ENCODE measurements at regions not wholly inside any gene's neighbourhood (a gene's known extent, or its start where the extent isn't known, plus 50 kb on each side); places are given as distances from the start of the nearest gene placed in this dataset.

DNA sequence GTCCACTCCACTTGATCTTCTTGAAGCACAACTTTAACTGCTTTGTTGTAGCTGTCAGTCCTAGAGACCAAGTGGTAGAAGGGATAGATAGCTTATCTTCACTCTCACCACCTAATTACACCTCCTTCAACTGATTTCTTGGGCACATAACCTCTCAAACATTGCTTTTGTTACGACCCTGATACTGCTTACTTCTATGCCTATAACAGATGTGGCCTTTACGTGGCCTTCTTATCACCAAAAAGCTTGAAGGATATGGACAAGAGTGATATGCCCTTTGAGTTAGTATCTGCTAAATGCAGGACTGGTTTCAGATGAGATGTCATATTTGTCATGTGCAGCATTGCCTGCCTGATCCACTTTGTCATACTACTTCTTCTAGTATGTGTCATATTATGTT lies 847.2 kb downstream of the TDRD15 start:
- CTCF ChIA-PET, result no interaction called here
- no peak for TF ChIP-seq TARDBP (IDR thresholded peaks at IDR 0.05)
- POLR2A ChIA-PET, result no interaction called here
- no peak for DNase-seq (ENCODE audit: extremely low spot score)

DNA sequence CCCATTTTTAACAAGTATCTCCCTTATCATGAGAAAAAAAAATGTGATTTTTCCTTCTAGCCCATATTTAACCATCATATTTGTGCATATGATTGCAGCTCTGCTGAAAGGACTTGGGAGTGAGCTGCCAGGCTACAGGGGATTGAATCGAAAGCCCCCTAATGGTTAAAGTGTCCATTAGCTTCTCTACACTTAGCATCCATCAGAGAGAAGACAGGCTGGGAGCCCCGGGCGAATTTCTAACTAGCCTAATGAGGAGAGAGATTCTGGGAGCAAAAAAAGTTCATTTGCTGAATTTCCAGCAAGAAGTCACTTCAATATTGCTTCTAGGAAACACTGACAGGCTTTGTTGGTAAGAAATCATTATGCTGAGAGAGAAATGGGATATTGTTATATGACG lies 848.8 kb downstream of the TDRD15 start:
- ChIA-PET CTCF (no interaction called here), POLR2A (no interaction called here)
- TF ChIP-seq NFRKB (IDR thresholded peaks at IDR 0.05), result no peak
- TF ChIP-seq SP1 (IDR thresholded peaks at IDR 0.05), result no peak
- TF ChIP-seq SUZ12 (IDR thresholded peaks at IDR 0.05), result no peak
- TF ChIP-seq ELF4 (IDR thresholded peaks at IDR 0.05), result no peak
- no peak for TF ChIP-seq FOXK2 (IDR thresholded peaks at IDR 0.05)
- TF ChIP-seq ARNT (IDR thresholded peaks at IDR 0.05), result no peak
- no peak for TF ChIP-seq CTBP1 (IDR thresholded peaks at IDR 0.05; ENCODE audit: borderline replicate concordance)
- no peak for DNase-seq (ENCODE audit: extremely low spot score)

- DNase-seq (ENCODE audit: extremely low spot score), result no peak
- CTCF ChIA-PET, result no interaction called here
- POLR2A ChIA-PET, result no interaction called here
Observed at GRCh38 chr2:21981127-21981526, 857.4 kb downstream of the TDRD15 start.

GRCh38 chr2:21993002-21993401 lies 869.2 kb downstream of the TDRD15 start:
- TF ChIP-seq ZNF384 (IDR thresholded peaks at IDR 0.05) (no peak), BHLHE40 (IDR thresholded peaks at IDR 0.05; ENCODE audit: borderline replicate concordance) (no peak), HDGF (IDR thresholded peaks at IDR 0.05; ENCODE audit: borderline replicate concordance) (no peak), FOXM1 (IDR thresholded peaks at IDR 0.05; ENCODE audit: borderline replicate concordance) (no peak), SP1 (IDR thresholded peaks at IDR 0.05) (no peak), L3MBTL2 (conservative IDR thresholded peaks at IDR 0.05) (no peak), ARNT (IDR thresholded peaks at IDR 0.05) (no peak), ELF4 (IDR thresholded peaks at IDR 0.05) (no peak), FOXK2 (IDR thresholded peaks at IDR 0.05) (no peak)
- no peak for DNase-seq (ENCODE audit: extremely low spot score)

More at GRCh38 chr2:21981127-21981526, 857.4 kb downstream of the TDRD15 start:
- TF ChIP-seq FOXM1 (IDR thresholded peaks at IDR 0.05; ENCODE audit: borderline replicate concordance) (no peak), SUZ12 (IDR thresholded peaks at IDR 0.05) (no peak), HDGF (IDR thresholded peaks at IDR 0.05; ENCODE audit: borderline replicate concordance) (no peak), FOXA1 (IDR thresholded peaks at IDR 0.05) (no peak), FOXK2 (IDR thresholded peaks at IDR 0.05) (no peak), ELF4 (IDR thresholded peaks at IDR 0.05) (no peak), SP1 (IDR thresholded peaks at IDR 0.05) (no peak), TARDBP (IDR thresholded peaks at IDR 0.05) (no peak), NFRKB (IDR thresholded peaks at IDR 0.05) (no peak), PKNOX1 (IDR thresholded peaks at IDR 0.05) (no peak), BHLHE40 (IDR thresholded peaks at IDR 0.05; ENCODE audit: borderline replicate concordance) (no peak), ZNF384 (IDR thresholded peaks at IDR 0.05) (no peak), ARNT (IDR thresholded peaks at IDR 0.05) (no peak)

GRCh38 chr2:21996339-21996738 lies 872.6 kb downstream of the TDRD15 start:
- POLR2A ChIA-PET, result no interaction called here

More at GRCh38 chr2:21993002-21993401, 869.2 kb downstream of the TDRD15 start:
- ChIA-PET CTCF (no interaction called here), POLR2A (no interaction called here)

GRCh38 chr2:21999522-21999921 lies 875.8 kb downstream of the TDRD15 start:
- ChIA-PET CTCF (no interaction called here), POLR2A (no interaction called here)
- DNase-seq (ENCODE audit: extremely low spot score), result no peak
- TF ChIP-seq HDGF (IDR thresholded peaks at IDR 0.05; ENCODE audit: borderline replicate concordance) (no peak), PKNOX1 (IDR thresholded peaks at IDR 0.05) (no peak), FOXA1 (IDR thresholded peaks at IDR 0.05) (no peak), NFRKB (IDR thresholded peaks at IDR 0.05) (no peak), ARNT (IDR thresholded peaks at IDR 0.05) (no peak), FOXM1 (IDR thresholded peaks at IDR 0.05; ENCODE audit: borderline replicate concordance) (no peak), ZNF384 (IDR thresholded peaks at IDR 0.05) (no peak), SP1 (IDR thresholded peaks at IDR 0.05) (no peak), SUZ12 (IDR thresholded peaks at IDR 0.05) (no peak), TARDBP (IDR thresholded peaks at IDR 0.05) (no peak), LEF1 (IDR thresholded peaks at IDR 0.05; ENCODE audit: borderline replicate concordance) (no peak), ELF4 (IDR thresholded peaks at IDR 0.05) (no peak)

More at GRCh38 chr2:21996339-21996738, 872.6 kb downstream of the TDRD15 start:
- CTCF ChIA-PET, result no interaction called here
- no peak for DNase-seq (ENCODE audit: extremely low spot score)
- TF ChIP-seq SUZ12 (IDR thresholded peaks at IDR 0.05) (no peak), FOXK2 (IDR thresholded peaks at IDR 0.05) (no peak), FOXA1 (IDR thresholded peaks at IDR 0.05) (no peak), HDGF (IDR thresholded peaks at IDR 0.05; ENCODE audit: borderline replicate concordance) (no peak), PKNOX1 (IDR thresholded peaks at IDR 0.05) (no peak), ELF4 (IDR thresholded peaks at IDR 0.05) (no peak), LEF1 (IDR thresholded peaks at IDR 0.05; ENCODE audit: borderline replicate concordance) (no peak), L3MBTL2 (conservative IDR thresholded peaks at IDR 0.05) (no peak), ZNF384 (IDR thresholded peaks at IDR 0.05) (no peak), NFRKB (IDR thresholded peaks at IDR 0.05) (no peak), FOXM1 (IDR thresholded peaks at IDR 0.05; ENCODE audit: borderline replicate concordance) (no peak), BHLHE40 (IDR thresholded peaks at IDR 0.05; ENCODE audit: borderline replicate concordance) (no peak), ARNT (IDR thresholded peaks at IDR 0.05) (no peak), SP1 (IDR thresholded peaks at IDR 0.05) (no peak), TARDBP (IDR thresholded peaks at IDR 0.05) (no peak)

DNA sequence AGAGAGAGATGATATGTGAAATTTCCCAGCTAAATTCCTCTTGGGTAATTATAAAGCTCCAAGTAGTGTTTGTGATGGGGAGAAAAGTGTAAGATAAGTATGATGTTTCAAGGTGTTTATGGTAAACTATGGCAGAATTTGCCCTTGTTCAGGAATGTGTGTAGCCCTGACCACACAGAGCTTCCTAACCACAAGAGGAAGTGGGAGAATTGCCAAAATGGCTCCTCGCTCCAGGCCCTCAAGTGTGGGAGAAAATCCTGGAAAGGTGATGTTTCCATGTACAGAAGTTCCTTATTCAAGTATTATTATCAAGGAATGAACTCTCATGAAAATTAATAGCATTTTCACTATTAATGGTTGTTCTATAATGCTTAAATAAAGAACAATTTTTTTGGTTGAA lies 878.3 kb downstream of the TDRD15 start:
- CTCF ChIA-PET, result no interaction called here
- POLR2A ChIA-PET, result no interaction called here
- DNase-seq (ENCODE audit: extremely low spot score), result no peak
- TF ChIP-seq L3MBTL2 (conservative IDR thresholded peaks at IDR 0.05) (no peak), HDGF (IDR thresholded peaks at IDR 0.05; ENCODE audit: borderline replicate concordance) (no peak), BHLHE40 (IDR thresholded peaks at IDR 0.05; ENCODE audit: borderline replicate concordance) (no peak), ELF4 (IDR thresholded peaks at IDR 0.05) (no peak), LEF1 (IDR thresholded peaks at IDR 0.05; ENCODE audit: borderline replicate concordance) (no peak), SUZ12 (IDR thresholded peaks at IDR 0.05) (no peak), FOXM1 (IDR thresholded peaks at IDR 0.05; ENCODE audit: borderline replicate concordance) (no peak), FOXA1 (IDR thresholded peaks at IDR 0.05) (no peak), NFRKB (IDR thresholded peaks at IDR 0.05) (no peak), ZNF384 (IDR thresholded peaks at IDR 0.05) (no peak), FOXK2 (IDR thresholded peaks at IDR 0.05) (no peak), PKNOX1 (IDR thresholded peaks at IDR 0.05) (no peak), CTBP1 (IDR thresholded peaks at IDR 0.05; ENCODE audit: borderline replicate concordance) (no peak), ARNT (IDR thresholded peaks at IDR 0.05) (no peak), SP1 (IDR thresholded peaks at IDR 0.05) (no peak), TARDBP (IDR thresholded peaks at IDR 0.05) (no peak)
